ENCODE measurements at regions not wholly inside any gene's neighbourhood (a gene's known extent, or its start where the extent isn't known, plus 50 kb on each side); places are given as distances from the start of the nearest gene placed in this dataset.

GRCh38 chr10:78366663-78367411, 333.2 kb downstream of the RPS24 start:
- no peak for DNase-seq (ENCODE audit: low read depth)
- H3K4me3 ChIP-seq (ENCODE audit: low read depth, low read length): no peak overlapping the region
- no peak for TF ChIP-seq CTCF (conservative IDR thresholded peaks at IDR 0.05; ENCODE audit: low read depth, low read length)

- TF ChIP-seq CTCF (conservative IDR thresholded peaks at IDR 0.05; ENCODE audit: low read depth, low read length): no peak
- H3K4me3 ChIP-seq (ENCODE audit: low read depth, low read length): no peak overlapping the region
- no peak for DNase-seq (ENCODE audit: low read depth)
Measured at GRCh38 chr10:78367751-78368150, 334.1 kb downstream of the RPS24 start.

- no peak overlapping the region for H3K4me3 ChIP-seq (ENCODE audit: low read depth, low read length)
- no peak for TF ChIP-seq CTCF (conservative IDR thresholded peaks at IDR 0.05; ENCODE audit: low read depth, low read length)
- no peak for DNase-seq (ENCODE audit: low read depth)
Measured at GRCh38 chr10:78371136-78371535, 337.5 kb downstream of the RPS24 start.

GRCh38 chr10:78372806-78373205, 339.1 kb downstream of the RPS24 start:
- no peak for TF ChIP-seq CTCF (conservative IDR thresholded peaks at IDR 0.05; ENCODE audit: low read depth, low read length)
- no peak overlapping the region for H3K4me3 ChIP-seq (ENCODE audit: low read depth, low read length)

GRCh38 chr10:78374331-78375028, 340.8 kb downstream of the RPS24 start:
- no peak for DNase-seq (ENCODE audit: low read depth)
- TF ChIP-seq CTCF (conservative IDR thresholded peaks at IDR 0.05; ENCODE audit: low read depth, low read length): no peak
- H3K4me3 ChIP-seq (ENCODE audit: low read depth, low read length): no peak overlapping the region

More at GRCh38 chr10:78372806-78373205, 339.1 kb downstream of the RPS24 start:
- no peak for DNase-seq (ENCODE audit: low read depth)

- no peak for TF ChIP-seq CTCF (conservative IDR thresholded peaks at IDR 0.05; ENCODE audit: low read depth, low read length)
- DNase-seq (ENCODE audit: low read depth): no peak
- H3K4me3 ChIP-seq (ENCODE audit: low read depth, low read length): no peak overlapping the region
Measured at GRCh38 chr10:78375854-78376785, 342.5 kb downstream of the RPS24 start.

Data from epithelial cell of proximal tubule (primary cell).